HepG2 (cell line): ENCODE measurements at regions not wholly inside any gene's neighbourhood (a gene's known extent, or its start where the extent isn't known, plus 50 kb on each side); places are given as distances from the start of the nearest gene placed in this dataset.
A peak's percentile ranks its signal among the peaks of the same experiment; 100 is the strongest.

Source experiments
- ARID2 ChIP-seq: sonication (generic); formaldehyde crosslinking; IDR thresholded peaks from 2 replicates; pipeline ENCODE4 v1.8.1; 2022; ENCODE audit warnings: mild to moderate bottlenecking, missing genetic modification reagents, borderline replicate concordance
- ASH2L ChIP-seq: fragments of 300-600, 200-600 bp; sonication (generic); IDR thresholded peaks from 2 replicates; pipeline ENCODE4 v1.7.0; 2017; ENCODE audit warnings: low read depth, mild to moderate bottlenecking, moderate library complexity, mixed read lengths, low read length; ENCODE audit not compliant: insufficient read length
- ATF6 ChIP-seq: sonication (generic); formaldehyde crosslinking; conservative IDR thresholded peaks from 2 replicates; pipeline ENCODE4 v1.4.0; 2020; ENCODE audit warnings: missing genetic modification reagents
- CBFB ChIP-seq: sonication (generic); formaldehyde crosslinking; IDR thresholded peaks from 2 replicates; pipeline ENCODE4 v1.4.0; 2020; ENCODE audit warnings: missing genetic modification reagents
- EP300 ChIP-seq, 3 experiments: sonication (generic) in 1 of 3; formaldehyde crosslinking in 1 of 3; IDR thresholded peaks; 2 replicates each; pipeline versions ENCODE4 v1.5.1 to v1.6.1; 2011 to 2020; ENCODE audit warnings: low read depth in 2 of 3, low read length in 2 of 3, borderline replicate concordance in 1 of 3, improper control_type of control experiment in 1 of 3, mild to moderate bottlenecking in 1 of 3, missing genetic modification reagents in 1 of 3, moderate library complexity in 1 of 3
- JUNB ChIP-seq: sonication (generic); formaldehyde crosslinking; IDR thresholded peaks from 2 replicates; pipeline ENCODE4 v1.8.0; 2022; ENCODE audit warnings: missing genetic modification reagents, mild to moderate bottlenecking, borderline replicate concordance
- KDM5A ChIP-seq: fragments of 200-600 bp; sonication (generic); IDR thresholded peaks from 2 replicates; pipeline ENCODE4 v1.7.0; 2018; ENCODE audit warnings: antibody characterized with exemption, mild to moderate bottlenecking, low read length, borderline replicate concordance
- KDM6A ChIP-seq: IDR thresholded peaks from 2 replicates; pipeline ENCODE4 v1.6.1; 2016; ENCODE audit warnings: low read depth
- NR2F6 ChIP-seq, 2 experiments: IDR thresholded peaks; 2 replicates each; pipeline ENCODE4 v1.6.1; 2016; ENCODE audit warnings: antibody characterized with exemption in 1 of 2, mild to moderate bottlenecking in 1 of 2
- RARA ChIP-seq: IDR thresholded peaks from 2 replicates; pipeline ENCODE4 v1.6.1; 2016; ENCODE audit warnings: missing genetic modification reagents, missing compliant biosample characterization
- SOX6 ChIP-seq, 2 experiments: fragments of 450-650 bp in 1 of 2; sonication (generic) in 1 of 2; formaldehyde crosslinking in 1 of 2; IDR thresholded peaks; 2 replicates each; pipeline versions ENCODE4 v1.4.0 to v1.6.1; 2017 to 2020; ENCODE audit warnings: antibody characterized with exemption in 1 of 2, mild to moderate bottlenecking in 1 of 2, missing genetic modification reagents in 1 of 2
- TAF1 ChIP-seq: sonication (generic); formaldehyde crosslinking; IDR thresholded peaks from 2 replicates; pipeline ENCODE4 v1.4.0; 2020; ENCODE audit warnings: missing genetic modification reagents
- ZBTB2 ChIP-seq: sonication (generic); formaldehyde crosslinking; IDR thresholded peaks from 2 replicates; pipeline ENCODE4 v1.8.0; 2022; ENCODE audit warnings: low read depth, missing genetic modification reagents
- ZBTB34 ChIP-seq: sonication (generic); formaldehyde crosslinking; IDR thresholded peaks from 2 replicates; pipeline ENCODE4 v1.8.0; 2022; ENCODE audit warnings: mild to moderate bottlenecking, missing genetic modification reagents
- ZNF136 ChIP-seq: sonication (generic); formaldehyde crosslinking; IDR thresholded peaks from 2 replicates; pipeline ENCODE4 v1.8.1; 2022; ENCODE audit warnings: low read depth, mild to moderate bottlenecking, moderate library complexity, missing genetic modification reagents
- ZNF441 ChIP-seq: sonication (generic); formaldehyde crosslinking; IDR thresholded peaks from 2 replicates; pipeline ENCODE4 v1.7.0; 2021; ENCODE audit warnings: missing genetic modification reagents, borderline replicate concordance
- ZNF780A ChIP-seq: sonication (generic); formaldehyde crosslinking; IDR thresholded peaks from 2 replicates; pipeline ENCODE4 v1.8.0; 2022; ENCODE audit warnings: mild to moderate bottlenecking, missing genetic modification reagents, moderate library complexity
- ZSCAN20 ChIP-seq: sonication (generic); formaldehyde crosslinking; IDR thresholded peaks from 2 replicates; pipeline ENCODE4 v1.4.0; 2020; ENCODE audit warnings: missing genetic modification reagents, mild to moderate bottlenecking, borderline replicate concordance
- ZSCAN31 ChIP-seq: sonication (generic); formaldehyde crosslinking; IDR thresholded peaks from 2 replicates; pipeline ENCODE4 v1.5.0; 2020; ENCODE audit warnings: low read depth, mild to moderate bottlenecking, missing genetic modification reagents
- TF ChIP-seq, protein P1 (sequence below), 2 experiments: sonication (generic) in 1 of 2; formaldehyde crosslinking in 1 of 2; IDR thresholded peaks; 2 replicates each; pipeline versions ENCODE4 v1.4.0 to v1.6.1; 2018 to 2020; ENCODE audit warnings: missing genetic modification reagents in 2 of 2, borderline replicate concordance in 1 of 2, low read depth in 1 of 2, mild to moderate bottlenecking in 1 of 2, missing biosample characterization in 1 of 2
- TF ChIP-seq, protein P2 (sequence below): sonication (generic); formaldehyde crosslinking; IDR thresholded peaks from 2 replicates; pipeline ENCODE4 v1.8.0; 2022; ENCODE audit warnings: mild to moderate bottlenecking, missing genetic modification reagents, borderline replicate concordance

GRCh38 chr6:220312-220711 is 72.0 kb upstream of the DUSP22 start (continued):
- TF ChIP-seq ZBTB34 (no peak), TAF1 (CRISPR knock-in tag) (0 out of 2 replicates have a peak, but pooled peaks have one; percentile 11), KDM5A (peak; percentile 10; the same call in 1 of the 2 replicates), JUNB (no peak), RARA (CRISPR knock-in tag) (peak; percentile 45; the same call in 1 of the 2 replicates), ARID2 (CRISPR knock-in tag) (peak; percentile 59; the same call in 1 of the 2 replicates), ZNF441 (no peak), ZSCAN20 (no peak), ASH2L (peak; percentile 79), SOX6 (IDR thresholded peaks at IDR 0.05) (no peak), SOX6 (CRISPR knock-in tag; IDR thresholded peaks at IDR 0.05) (peak; percentile 55; the same call in 1 of the 2 replicates), KDM6A (CRISPR knock-in tag) (peak; percentile 54; the same call in 1 of the 2 replicates), ZNF136 (CRISPR knock-in tag) (no peak), ATF6 (CRISPR knock-in tag) (no peak), ZBTB2 (CRISPR knock-in tag) (no peak), EP300 (IDR thresholded peaks at IDR 0.05; ENCODE audit: low read depth in 2 of 2, low read length in 2 of 2) (peak; percentile 3 to 88; a peak in 2 of 4 replicates), EP300 (CRISPR knock-in tag; IDR thresholded peaks at IDR 0.05; ENCODE audit: borderline replicate concordance) (no peak), ZSCAN31 (no peak), ZNF780A (CRISPR knock-in tag) (no peak), CBFB (CRISPR knock-in tag) (peak; percentile 87), NR2F6 (IDR thresholded peaks at IDR 0.05) (no peak), NR2F6 (CRISPR knock-in tag; IDR thresholded peaks at IDR 0.05) (0 out of 2 replicates have a peak, but pooled peaks have one; percentile 14)
- TF ChIP-seq, protein P1, sequence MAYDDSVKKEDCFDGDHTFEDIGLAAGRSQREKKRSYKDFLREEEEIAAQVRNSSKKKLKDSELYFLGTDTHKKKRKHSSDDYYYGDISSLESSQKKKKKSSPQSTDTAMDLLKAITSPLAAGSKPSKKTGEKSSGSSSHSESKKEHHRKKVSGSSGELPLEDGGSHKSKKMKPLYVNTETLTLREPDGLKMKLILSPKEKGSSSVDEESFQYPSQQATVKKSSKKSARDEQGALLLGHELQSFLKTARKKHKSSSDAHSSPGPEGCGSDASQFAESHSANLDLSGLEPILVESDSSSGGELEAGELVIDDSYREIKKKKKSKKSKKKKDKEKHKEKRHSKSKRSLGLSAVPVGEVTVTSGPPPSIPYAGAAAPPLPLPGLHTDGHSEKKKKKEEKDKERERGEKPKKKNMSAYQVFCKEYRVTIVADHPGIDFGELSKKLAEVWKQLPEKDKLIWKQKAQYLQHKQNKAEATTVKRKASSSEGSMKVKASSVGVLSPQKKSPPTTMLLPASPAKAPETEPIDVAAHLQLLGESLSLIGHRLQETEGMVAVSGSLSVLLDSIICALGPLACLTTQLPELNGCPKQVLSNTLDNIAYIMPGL (CRISPR knock-in tag; IDR thresholded peaks at IDR 0.05; ENCODE audit: borderline replicate concordance in 1 of 2, low read depth in 1 of 2) = no peak
- TF ChIP-seq, protein P2, sequence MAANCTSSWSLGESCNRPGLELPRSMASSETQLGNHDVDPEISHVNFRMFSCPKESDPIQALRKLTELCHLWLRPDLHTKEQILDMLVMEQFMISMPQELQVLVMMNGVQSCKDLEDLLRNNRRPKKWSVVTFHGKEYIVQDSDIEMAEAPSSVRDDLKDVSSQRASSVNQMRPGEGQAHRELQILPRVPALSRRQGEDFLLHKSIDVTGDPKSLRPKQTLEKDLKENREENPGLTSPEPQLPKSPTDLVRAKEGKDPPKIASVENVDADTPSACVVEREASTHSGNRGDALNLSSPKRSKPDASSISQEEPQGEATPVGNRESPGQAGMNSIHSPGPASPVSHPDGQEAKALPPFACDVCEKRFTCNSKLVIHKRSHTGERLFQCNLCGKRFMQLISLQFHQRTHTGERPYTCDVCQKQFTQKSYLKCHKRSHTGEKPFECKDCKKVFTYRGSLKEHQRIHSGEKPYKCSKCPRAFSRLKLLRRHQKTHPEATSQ (CRISPR knock-in tag) = no peak
